HepG2 (cell line): ENCODE measurements at regions not wholly inside any gene's neighbourhood (a gene's known extent, or its start where the extent isn't known, plus 50 kb on each side); places are given as distances from the start of the nearest gene placed in this dataset.
A peak's percentile ranks its signal among the peaks of the same experiment; 100 is the strongest.

Source experiments
- ATAC-seq: fragments of 200-7000 bp; cut with Tn5 transposase; 3 replicates; pipeline ENCODE4 v1.9.1; 2020; ENCODE audit warnings: mild to moderate bottlenecking, moderate library complexity
- BruUV-seq: library from RNA; stranded (reverse); fragments of 400-500 nt; replicated peaks from 2 replicates; lab custom pipeline; 2021; lab: Mats Ljungman, UMichigan
- CTCF ChIA-PET: fragments of 300-600 bp; formaldehyde crosslinking; extraction: SDS; loops from one replicate; lab custom pipeline; 2021; ENCODE audit warnings: low total read pairs, inconsistent platforms, low intra/inter-chr PET ratio; lab: Yijun Ruan, JAX
- POLR2A ChIA-PET: fragments of 350-600 bp; sonication (Branson Sonifier 250); formaldehyde crosslinking; loops from one replicate; lab custom pipeline; 2020; ENCODE audit warnings: antibody characterized with exemption, inconsistent platforms; lab: Yijun Ruan, JAX
- DNase-seq: peaks from one replicate; pipeline ENCODE4 v3.0.0-alpha.2; 2015; ENCODE audit warnings: low spot score
- FAIRE-seq: peaks from 3 replicates; lab custom pipeline; 2011; peaks lifted over from hg19 to GRCh38; lab: Jason Lieb, UNC
- H2AFZ ChIP-seq: one replicate; pipeline ENCODE4 v1.6.1; 2011; ENCODE audit warnings: low read length, inconsistent platforms
- H3K27ac ChIP-seq: fragments of 300-600 bp; 3 replicates; pipeline ENCODE4 v1.8.0; 2011; ENCODE audit warnings: mixed run types, mild to moderate bottlenecking, mixed read lengths, low read length, inconsistent platforms; ENCODE audit not compliant: insufficient read depth; ENCODE audit errors: extremely low read length
- H3K27me3 ChIP-seq, 2 experiments: fragments of 200-600 bp in 1 of 2; 2 replicates in 1 of 2; 3 replicates in 1 of 2; pipeline versions ENCODE4 v1.6.0 to v1.8.0; 2011; ENCODE audit warnings: low read length in 2 of 2, mild to moderate bottlenecking in 2 of 2, moderate library complexity in 2 of 2, inconsistent platforms in 1 of 2; ENCODE audit not compliant: insufficient read depth in 2 of 2, control insufficient read depth in 1 of 2
- H3K36me3 ChIP-seq, 2 experiments: fragments of 200-600 bp in 1 of 2; replicated peaks in 1 of 2; 2 replicates in 1 of 2; 3 replicates in 1 of 2; pipeline versions ENCODE4 v1.5.1 to v1.8.0; 2011; ENCODE audit warnings: low read length in 2 of 2, inconsistent platforms in 1 of 2; ENCODE audit not compliant: insufficient read depth in 2 of 2, control insufficient read depth in 1 of 2
- H3K4me1 ChIP-seq: 2 replicates; pipeline ENCODE4 v1.5.1; 2012; ENCODE audit warnings: low read length, inconsistent platforms; ENCODE audit not compliant: insufficient read depth
- H3K4me2 ChIP-seq: 2 replicates; pipeline ENCODE4 v1.6.0; 2011; ENCODE audit warnings: low read depth, low read length, inconsistent platforms
- H3K4me3 ChIP-seq, 3 experiments: fragments of 200-600 bp in 1 of 3; sonication (generic), shearing (Covaris generic) in 1 of 3; replicated peaks in 1 of 3; 2 replicates each; pipeline ENCODE4 v1.5.1; 2011 to 2016; ENCODE audit warnings: low read length in 3 of 3, inconsistent platforms in 2 of 3, low read depth in 2 of 3, mild to moderate bottlenecking in 2 of 3, control low read depth in 1 of 3, mixed read lengths in 1 of 3; ENCODE audit not compliant: insufficient read depth in 1 of 3
- H3K79me2 ChIP-seq: one replicate; pipeline ENCODE4 v1.6.1; 2011; ENCODE audit warnings: low read length, inconsistent platforms; ENCODE audit not compliant: insufficient read depth
- H3K9ac ChIP-seq: 2 replicates; pipeline ENCODE4 v1.6.0; 2011; ENCODE audit warnings: mild to moderate bottlenecking, low read depth, low read length, inconsistent platforms; ENCODE audit not compliant: insufficient read depth
- H3K9me3 ChIP-seq: 2 replicates; pipeline ENCODE4 v1.5.1; 2012; ENCODE audit warnings: mild to moderate bottlenecking, low read length
- H4K20me1 ChIP-seq: 2 replicates; pipeline ENCODE4 v1.6.0; 2011; ENCODE audit warnings: inconsistent platforms, mild to moderate bottlenecking, low read length, moderate library complexity; ENCODE audit not compliant: insufficient read depth
- MAFF ChIP-seq: IDR thresholded peaks from 2 replicates; pipeline ENCODE4 v1.6.1; 2011; ENCODE audit warnings: low read depth, low read length, improper control_type of control experiment
- MAFK ChIP-seq, 2 experiments: IDR thresholded peaks in 1 of 2; conservative IDR thresholded peaks in 1 of 2; 2 replicates each; pipeline ENCODE4 v1.6.1; 2011; ENCODE audit warnings: improper control_type of control experiment in 2 of 2, low read length in 2 of 2
- SOX13 ChIP-seq, 3 experiments: fragments of 450-650 bp in 1 of 3; sonication (generic) in 1 of 3; formaldehyde crosslinking in 1 of 3; IDR thresholded peaks in 2 of 3; conservative IDR thresholded peaks in 1 of 3; 2 replicates each; pipeline versions ENCODE4 v1.5.0 to v1.6.1; 2016 to 2020; ENCODE audit warnings: antibody characterized with exemption in 1 of 3, mild to moderate bottlenecking in 1 of 3, missing compliant biosample characterization in 1 of 3, missing genetic modification reagents in 1 of 3, moderate library complexity in 1 of 3
- STAT5B ChIP-seq: sonication (generic); formaldehyde crosslinking; IDR thresholded peaks from 2 replicates; pipeline ENCODE4 v1.4.0; 2020; ENCODE audit warnings: missing genetic modification reagents
- THYN1 ChIP-seq: sonication (generic); formaldehyde crosslinking; IDR thresholded peaks from 2 replicates; pipeline ENCODE4 v1.8.1; 2023; ENCODE audit warnings: low read depth, mild to moderate bottlenecking, moderate library complexity, missing genetic modification reagents, borderline replicate concordance
- ZBTB1 ChIP-seq: sonication (generic); formaldehyde crosslinking; IDR thresholded peaks from 2 replicates; pipeline ENCODE4 v1.4.0; 2020; ENCODE audit warnings: missing genetic modification reagents, borderline replicate concordance
- ZNF263 ChIP-seq: sonication (generic); formaldehyde crosslinking; IDR thresholded peaks from 2 replicates; pipeline ENCODE4 v1.4.0; 2020; ENCODE audit warnings: missing genetic modification reagents
- ZNF546 ChIP-seq: sonication (generic); formaldehyde crosslinking; conservative IDR thresholded peaks from 2 replicates; pipeline ENCODE4 v1.8.1; 2023; ENCODE audit warnings: mild to moderate bottlenecking, missing genetic modification reagents
- WGBS: methylation state at CpG from one replicate; pipeline ENCODE4 v1.1.6; 2017; ENCODE audit warnings: low lambda C conversion rate; 5-methylcytosine and 5-hydroxymethylcytosine counted together
- in situ Hi-C: cut with HindIII; loops from 2 replicates; pipeline ENCODE4 v1.10.0; 2017; ENCODE audit warnings: low pct_unique_long_range_greater_than_20kb; ENCODE audit not compliant: extremely low pct_ligation_motif_present
- intact Hi-C: fragments of 100-400 bp; cut with micrococcal nuclease; formaldehyde crosslinking; loops from one replicate; pipeline ENCODE4 v1.10.0; 2022; ENCODE audit not compliant: unreplicated experiment
- TF ChIP-seq, protein P1 (sequence below): sonication (generic); formaldehyde crosslinking; IDR thresholded peaks from 2 replicates; pipeline ENCODE4 v1.5.1; 2020; ENCODE audit warnings: mild to moderate bottlenecking, missing genetic modification reagents, moderate library complexity
- TF ChIP-seq, protein P2 (sequence below): sonication (generic); formaldehyde crosslinking; IDR thresholded peaks from 2 replicates; pipeline ENCODE4 v1.4.0; 2020; ENCODE audit warnings: mild to moderate bottlenecking, missing genetic modification reagents

DNA sequence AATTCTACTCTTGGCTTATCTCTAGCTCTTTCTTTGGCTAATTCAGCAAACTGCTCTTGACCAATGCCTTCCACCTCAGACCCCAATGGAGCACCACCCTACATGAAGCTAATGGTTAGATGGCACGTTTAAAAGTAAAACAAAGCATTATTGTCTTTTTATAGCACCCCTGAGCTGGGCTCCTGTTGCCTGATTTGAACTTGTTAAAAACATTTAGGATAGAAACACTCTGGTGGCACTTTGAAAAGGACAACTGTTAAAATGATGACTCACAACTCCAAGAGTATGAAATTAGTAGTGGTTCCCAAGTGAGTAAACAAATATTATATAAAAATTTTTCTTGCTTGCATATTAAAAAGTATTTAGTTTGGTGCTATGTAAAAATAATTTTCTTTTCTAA lies 299.6 kb upstream of the DCN start (continued):
- TF ChIP-seq, protein P1, sequence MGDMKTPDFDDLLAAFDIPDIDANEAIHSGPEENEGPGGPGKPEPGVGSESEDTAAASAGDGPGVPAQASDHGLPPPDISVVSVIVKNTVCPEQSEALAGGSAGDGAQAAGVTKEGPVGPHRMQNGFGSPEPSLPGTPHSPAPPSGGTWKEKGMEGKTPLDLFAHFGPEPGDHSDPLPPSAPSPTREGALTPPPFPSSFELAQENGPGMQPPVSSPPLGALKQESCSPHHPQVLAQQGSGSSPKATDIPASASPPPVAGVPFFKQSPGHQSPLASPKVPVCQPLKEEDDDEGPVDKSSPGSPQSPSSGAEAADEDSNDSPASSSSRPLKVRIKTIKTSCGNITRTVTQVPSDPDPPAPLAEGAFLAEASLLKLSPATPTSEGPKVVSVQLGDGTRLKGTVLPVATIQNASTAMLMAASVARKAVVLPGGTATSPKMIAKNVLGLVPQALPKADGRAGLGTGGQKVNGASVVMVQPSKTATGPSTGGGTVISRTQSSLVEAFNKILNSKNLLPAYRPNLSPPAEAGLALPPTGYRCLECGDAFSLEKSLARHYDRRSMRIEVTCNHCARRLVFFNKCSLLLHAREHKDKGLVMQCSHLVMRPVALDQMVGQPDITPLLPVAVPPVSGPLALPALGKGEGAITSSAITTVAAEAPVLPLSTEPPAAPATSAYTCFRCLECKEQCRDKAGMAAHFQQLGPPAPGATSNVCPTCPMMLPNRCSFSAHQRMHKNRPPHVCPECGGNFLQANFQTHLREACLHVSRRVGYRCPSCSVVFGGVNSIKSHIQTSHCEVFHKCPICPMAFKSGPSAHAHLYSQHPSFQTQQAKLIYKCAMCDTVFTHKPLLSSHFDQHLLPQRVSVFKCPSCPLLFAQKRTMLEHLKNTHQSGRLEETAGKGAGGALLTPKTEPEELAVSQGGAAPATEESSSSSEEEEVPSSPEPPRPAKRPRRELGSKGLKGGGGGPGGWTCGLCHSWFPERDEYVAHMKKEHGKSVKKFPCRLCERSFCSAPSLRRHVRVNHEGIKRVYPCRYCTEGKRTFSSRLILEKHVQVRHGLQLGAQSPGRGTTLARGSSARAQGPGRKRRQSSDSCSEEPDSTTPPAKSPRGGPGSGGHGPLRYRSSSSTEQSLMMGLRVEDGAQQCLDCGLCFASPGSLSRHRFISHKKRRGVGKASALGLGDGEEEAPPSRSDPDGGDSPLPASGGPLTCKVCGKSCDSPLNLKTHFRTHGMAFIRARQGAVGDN (CRISPR knock-in tag) = no peak
- TF ChIP-seq, protein P2, sequence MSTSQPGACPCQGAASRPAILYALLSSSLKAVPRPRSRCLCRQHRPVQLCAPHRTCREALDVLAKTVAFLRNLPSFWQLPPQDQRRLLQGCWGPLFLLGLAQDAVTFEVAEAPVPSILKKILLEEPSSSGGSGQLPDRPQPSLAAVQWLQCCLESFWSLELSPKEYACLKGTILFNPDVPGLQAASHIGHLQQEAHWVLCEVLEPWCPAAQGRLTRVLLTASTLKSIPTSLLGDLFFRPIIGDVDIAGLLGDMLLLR = no peak
- TF ChIP-seq ZBTB1 (CRISPR knock-in tag) (no peak), ZNF263 (no peak), THYN1 (CRISPR knock-in tag) (no peak), SOX13 (IDR thresholded peaks at IDR 0.05) (no peak), SOX13 (CRISPR knock-in tag; conservative IDR thresholded peaks at IDR 0.05 in 1 of 2, IDR thresholded peaks at IDR 0.05 in 1 of 2) (no peak), ZNF546 (CRISPR knock-in tag) (no peak)

DNA sequence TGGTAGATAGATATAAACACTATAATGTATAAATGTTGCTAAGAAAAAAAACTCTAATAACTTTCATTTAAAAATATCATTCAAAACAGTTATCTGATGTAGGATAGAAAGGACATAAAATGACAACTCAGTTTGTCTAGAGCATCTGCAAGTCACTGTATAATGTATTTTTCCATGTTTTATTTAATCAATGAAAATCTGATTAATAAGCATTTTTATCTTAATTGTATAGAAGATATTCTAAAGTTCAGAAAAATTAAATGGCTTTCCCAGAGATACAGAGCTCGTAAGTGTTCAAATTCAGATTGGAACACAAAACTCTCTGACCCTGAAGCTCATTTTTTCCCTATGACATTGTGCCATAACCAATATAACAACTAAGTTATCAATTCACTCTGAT lies 295.9 kb upstream of the DCN start:
- no peak overlapping the region for H3K27ac ChIP-seq
- FAIRE-seq = no peak
- no TSS peak for BruUV-seq
- no peaks in the 10 kb centered on the region for H3K36me3 ChIP-seq
- ATAC-seq = no peak
- ChIA-PET POLR2A (no interaction called here), CTCF (no interaction called here)
- H3K79me2 ChIP-seq = no peaks in the 10 kb centered on the region
- no peak overlapping the region for H3K9ac ChIP-seq
- no peaks in the 10 kb centered on the region for H4K20me1 ChIP-seq
- 4% methylated on average over 1 of the region's 1 CpG for WGBS
- H3K4me1 ChIP-seq = no peaks in the 10 kb centered on the region
- DNase-seq = no peak
- in situ Hi-C loops = no loop called here
- no peak overlapping the region for H3K4me2 ChIP-seq
- no peak overlapping the region for H2AFZ ChIP-seq
- intact Hi-C loops = no loop called here
- no peaks in the 10 kb centered on the region; a peak in 1 of 5 replicates for H3K27me3 ChIP-seq
- no peak overlapping the region for H3K4me3 ChIP-seq
- TF ChIP-seq MAFK (conservative IDR thresholded peaks at IDR 0.05 in 1 of 2, IDR thresholded peaks at IDR 0.05 in 1 of 2; ENCODE audit: low read length in 2 of 2) (peak; percentile 17 to 53; a peak in 1 of 4 replicates), MAFF (peak; percentile 44), STAT5B (CRISPR knock-in tag) (no peak)
- H3K9me3 ChIP-seq = no peaks in the 10 kb centered on the region
